HEK293T (cell line): ENCODE measurements at regions not wholly inside any gene's neighbourhood (a gene's known extent, or its start where the extent isn't known, plus 50 kb on each side); places are given as distances from the start of the nearest gene placed in this dataset.

Experiments used
- ELF4 ChIP-seq: fragments of 450-650 bp; IDR thresholded peaks from 2 replicates; pipeline ENCODE4 v1.6.1; 2017; ENCODE audit warnings: antibody characterized with exemption
- FOXA1 ChIP-seq: fragments of 450-650 bp; IDR thresholded peaks from 2 replicates; pipeline ENCODE4 v1.6.1; 2016; ENCODE audit warnings: mild to moderate bottlenecking
- LEF1 ChIP-seq: fragments of 450-650 bp; IDR thresholded peaks from 2 replicates; pipeline ENCODE4 v1.6.1; 2017; ENCODE audit warnings: mild to moderate bottlenecking, borderline replicate concordance
- SUZ12 ChIP-seq: fragments of 450-650 bp; IDR thresholded peaks from 2 replicates; pipeline ENCODE4 v1.6.1; 2016; ENCODE audit warnings: mild to moderate bottlenecking
- TARDBP ChIP-seq: fragments of 450-650 bp; IDR thresholded peaks from 2 replicates; pipeline ENCODE4 v1.6.1; 2016

GRCh38 chr1:177517546-177517945 is 346.8 kb downstream of the BRINP2 start:
- TF ChIP-seq FOXA1, result no peak
- no peak for TF ChIP-seq SUZ12
- TF ChIP-seq LEF1, result no peak
- no peak for TF ChIP-seq TARDBP
- TF ChIP-seq ELF4, result no peak
